Spleen (tissue), 7 donors: ENCODE measurements at regions not wholly inside any gene's neighbourhood (a gene's known extent, or its start where the extent isn't known, plus 50 kb on each side); places are given as distances from the start of the nearest gene placed in this dataset.

Source experiments
- POLR2A ChIP-seq, 3 donors: fragments of 450-650 bp; IDR thresholded peaks; one replicate each; pipeline ENCODE4 v1.5.1; 2017; ENCODE audit warnings: antibody characterized with exemption in 3 of 3, mild to moderate bottlenecking in 1 of 3
- TF ChIP-seq, protein P1 (sequence below), 11 experiments: fragments of 200-600 bp in 7 of 11; fragments of 450-650 bp in 4 of 11; sonication (generic) in 4 of 11; IDR thresholded peaks in 8 of 11; conservative IDR thresholded peaks in 3 of 11; 1 replicate in 7 of 11; 2 replicates in 4 of 11; pipeline versions ENCODE4 v1.4.0 to v1.8.0; 2016 to 2021; ENCODE audit warnings: antibody characterized with exemption in 11 of 11, inconsistent platforms in 4 of 11, mild to moderate bottlenecking in 1 of 11
- donor health status: DM: no; HTN: no; CAD: no; lungs with moderate emphysema.
- donor health status: DM: no; HTN: no; CAD: no.
- donor health status: DM: no; HTN: no; CAD: no.

DNA sequence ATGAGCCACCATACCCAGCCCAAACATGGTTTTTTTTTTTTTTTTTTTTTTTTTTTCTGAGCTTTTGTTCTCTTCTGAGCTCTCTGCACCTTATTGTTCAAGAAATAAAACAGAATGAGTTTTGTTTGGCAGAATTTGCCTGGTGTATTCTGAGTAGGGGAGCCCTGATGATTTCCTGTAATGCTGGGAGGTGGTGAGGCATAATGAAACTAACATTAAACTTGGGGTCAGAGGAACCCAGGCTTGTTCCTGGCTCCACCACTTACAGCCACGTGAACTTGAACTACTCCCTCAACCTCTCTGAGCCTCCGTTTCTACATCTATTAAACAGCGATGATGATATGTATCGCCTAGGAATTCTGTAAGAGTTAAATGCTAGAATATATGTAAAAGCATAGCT is 276.3 kb upstream of the CRY1 start:
- TF ChIP-seq, protein P1, sequence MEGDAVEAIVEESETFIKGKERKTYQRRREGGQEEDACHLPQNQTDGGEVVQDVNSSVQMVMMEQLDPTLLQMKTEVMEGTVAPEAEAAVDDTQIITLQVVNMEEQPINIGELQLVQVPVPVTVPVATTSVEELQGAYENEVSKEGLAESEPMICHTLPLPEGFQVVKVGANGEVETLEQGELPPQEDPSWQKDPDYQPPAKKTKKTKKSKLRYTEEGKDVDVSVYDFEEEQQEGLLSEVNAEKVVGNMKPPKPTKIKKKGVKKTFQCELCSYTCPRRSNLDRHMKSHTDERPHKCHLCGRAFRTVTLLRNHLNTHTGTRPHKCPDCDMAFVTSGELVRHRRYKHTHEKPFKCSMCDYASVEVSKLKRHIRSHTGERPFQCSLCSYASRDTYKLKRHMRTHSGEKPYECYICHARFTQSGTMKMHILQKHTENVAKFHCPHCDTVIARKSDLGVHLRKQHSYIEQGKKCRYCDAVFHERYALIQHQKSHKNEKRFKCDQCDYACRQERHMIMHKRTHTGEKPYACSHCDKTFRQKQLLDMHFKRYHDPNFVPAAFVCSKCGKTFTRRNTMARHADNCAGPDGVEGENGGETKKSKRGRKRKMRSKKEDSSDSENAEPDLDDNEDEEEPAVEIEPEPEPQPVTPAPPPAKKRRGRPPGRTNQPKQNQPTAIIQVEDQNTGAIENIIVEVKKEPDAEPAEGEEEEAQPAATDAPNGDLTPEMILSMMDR (IDR thresholded peaks at IDR 0.05 in 8 of 11, conservative IDR thresholded peaks at IDR 0.05 in 3 of 11): no peak
- TF ChIP-seq POLR2A (IDR thresholded peaks at IDR 0.05): no peak
